ENCODE measurements at regions not wholly inside any gene's neighbourhood (a gene's known extent, or its start where the extent isn't known, plus 50 kb on each side); places are given as distances from the start of the nearest gene placed in this dataset.

DNA sequence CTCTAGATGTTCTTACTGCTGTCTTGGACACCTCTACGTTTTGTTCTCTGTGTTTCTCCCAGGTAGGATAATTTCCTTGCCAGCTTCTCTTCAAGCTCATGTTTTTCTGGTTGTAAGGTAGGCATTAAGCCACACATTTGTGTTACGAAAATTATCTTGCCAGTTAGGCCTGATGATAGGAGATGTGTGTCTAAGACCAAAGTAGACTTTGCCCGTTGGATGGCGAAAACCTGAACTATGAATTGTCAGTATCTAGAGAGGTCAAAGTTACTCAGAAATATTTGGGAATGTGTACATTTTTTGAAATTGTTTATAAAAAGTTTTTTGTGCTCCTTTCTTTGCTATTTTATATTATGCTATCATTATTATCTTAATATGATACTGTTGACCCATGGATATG, 72.8 kb downstream of the FHIP1A start:
- DNase-seq = no peak
- Histone ChIP-seq H3K9me3 (no peaks in the 10 kb centered on the region), H3K36me3 (replicated peaks in 1 of 2; ENCODE audit: insufficient read depth in 1 of 2, low read depth in 2 of 2) (no peaks in the 10 kb centered on the region), H3K27me3 (no peaks in the 10 kb centered on the region), H3K27ac (no peak overlapping the region), H3K4me1 (peaks cover 14% of the 10 kb centered on the region), H3K4me3 (no peak overlapping the region)
- ATAC-seq = no peak
- TF ChIP-seq CTCF (IDR thresholded peaks at IDR 0.05) (no peak), POLR2A (IDR thresholded peaks at IDR 0.05) (no peak)
- intact Hi-C loops (cut with DNase I) = no loop called here
- WGBS, 2 donors = 29 to 39% methylated on average over 4 of the region's 4 CpGs

GRCh38 chr4:151484396-151485102, 75.6 kb downstream of the FHIP1A start:
- no peak for ATAC-seq

DNA sequence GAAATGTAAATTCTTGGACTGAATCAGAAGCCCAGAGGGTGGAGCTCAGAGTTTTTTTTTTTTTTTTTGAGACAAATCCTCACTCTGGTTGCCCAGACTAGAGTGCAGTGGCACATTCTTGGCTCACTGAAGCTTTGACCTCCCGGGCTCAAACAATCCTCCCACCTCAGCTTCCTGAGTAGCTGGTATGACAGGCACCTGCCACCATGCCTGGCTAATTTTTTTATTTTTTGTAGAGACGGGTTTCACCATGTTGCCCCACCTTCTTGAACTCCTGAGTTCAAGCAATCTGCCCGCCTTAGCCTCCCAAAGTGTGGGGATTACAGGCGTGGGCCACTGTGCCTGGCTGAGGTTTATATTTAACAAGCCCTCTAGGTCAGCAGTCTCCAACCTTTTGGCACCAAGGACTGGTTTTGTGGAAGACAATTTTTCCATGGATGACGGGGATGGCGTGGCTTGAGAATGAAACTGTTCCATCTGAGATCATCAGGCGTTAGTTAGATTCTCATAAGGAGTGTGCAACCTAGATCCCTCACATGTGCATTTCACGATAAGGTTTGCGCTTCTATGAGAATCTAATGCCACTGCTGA, 76.7 kb downstream of the FHIP1A start:
- intact Hi-C loops (cut with DNase I) = no loop called here
- Histone ChIP-seq H3K27ac (no peak overlapping the region), H3K27me3 (no peaks in the 10 kb centered on the region), H3K4me3 (no peak overlapping the region), H3K4me1 (peaks cover 14% of the 10 kb centered on the region), H3K36me3 (replicated peaks in 1 of 2; ENCODE audit: insufficient read depth in 1 of 2, low read depth in 2 of 2) (no peaks in the 10 kb centered on the region), H3K9me3 (no peaks in the 10 kb centered on the region)
- ATAC-seq = peak; percentile 30
- peak; percentile 6 to 32 (median 18) for DNase-seq
- TF ChIP-seq CTCF (IDR thresholded peaks at IDR 0.05) (no peak), POLR2A (IDR thresholded peaks at IDR 0.05) (no peak)
- WGBS, 2 donors = 69 to 75% methylated on average over 9 of the region's 9 CpGs

More at GRCh38 chr4:151484396-151485102, 75.6 kb downstream of the FHIP1A start:
- H3K36me3 ChIP-seq (replicated peaks in 1 of 2; ENCODE audit: insufficient read depth in 1 of 2, low read depth in 2 of 2) = no peaks in the 10 kb centered on the region
- intact Hi-C loops (cut with DNase I) = no loop called here
- no peak overlapping the region for H3K27ac ChIP-seq
- no peaks in the 10 kb centered on the region for H3K27me3 ChIP-seq
- TF ChIP-seq CTCF (IDR thresholded peaks at IDR 0.05) = no peak
- no peak for TF ChIP-seq POLR2A (IDR thresholded peaks at IDR 0.05)
- WGBS, 2 donors = 45 to 48% methylated on average over 2 of the region's 2 CpGs
- no peak overlapping the region for H3K4me3 ChIP-seq
- no peaks in the 10 kb centered on the region for H3K9me3 ChIP-seq
- H3K4me1 ChIP-seq = peaks cover 14% of the 10 kb centered on the region
- no peak for DNase-seq

GRCh38 chr4:151486168-151486567, 77.2 kb downstream of the FHIP1A start:
- no peak for TF ChIP-seq POLR2A (IDR thresholded peaks at IDR 0.05)
- no peak for TF ChIP-seq CTCF (IDR thresholded peaks at IDR 0.05)
- Histone ChIP-seq H3K36me3 (replicated peaks in 1 of 2; ENCODE audit: insufficient read depth in 1 of 2, low read depth in 2 of 2) (no peaks in the 10 kb centered on the region), H3K4me3 (no peak overlapping the region), H3K4me1 (peaks cover 14% of the 10 kb centered on the region), H3K9me3 (no peaks in the 10 kb centered on the region), H3K27ac (no peak overlapping the region), H3K27me3 (no peaks in the 10 kb centered on the region)
- ATAC-seq = no peak
- no peak for DNase-seq
- 74 to 83% methylated on average over 3 of the region's 3 CpGs for WGBS, 2 donors
- intact Hi-C loops (cut with DNase I) = no loop called here

GRCh38 chr4:151488968-151489367, 80.0 kb downstream of the FHIP1A start:
- TF ChIP-seq CTCF (IDR thresholded peaks at IDR 0.05) (no peak), POLR2A (IDR thresholded peaks at IDR 0.05) (no peak)
- 80 to 83% methylated on average over 3 of the region's 3 CpGs for WGBS, 2 donors
- H3K27ac ChIP-seq = no peak overlapping the region
- intact Hi-C loops (cut with DNase I) = no loop called here
- no peak for DNase-seq
- peaks cover 0 to 3% (median 0%) of the 10 kb centered on the region in 3 donors for H3K9me3 ChIP-seq
- H3K36me3 ChIP-seq (replicated peaks in 1 of 2; ENCODE audit: insufficient read depth in 1 of 2, low read depth in 2 of 2) = no peaks in the 10 kb centered on the region
- no peak overlapping the region for H3K4me3 ChIP-seq
- peaks cover 9% of the 10 kb centered on the region for H3K4me1 ChIP-seq
- no peaks in the 10 kb centered on the region for H3K27me3 ChIP-seq
- ATAC-seq = no peak

All from body of pancreas (tissue), 4 donors.